CD4-positive, alpha-beta memory T cell (primary cell): ENCODE measurements at regions not wholly inside any gene's neighbourhood (a gene's known extent, or its start where the extent isn't known, plus 50 kb on each side); places are given as distances from the start of the nearest gene placed in this dataset.
"Not testable (repeated sequence)": the region's sequence is repeated elsewhere in the genome, so short reads cannot be mapped to it uniquely, and the experiment has no call there.

ENCODE experiments used
- CTCF ChIA-PET: fragments of 350-600 bp; sonication (Branson Sonifier 250); formaldehyde crosslinking; loops from one replicate; lab custom pipeline; 2021; ENCODE audit warnings: inconsistent platforms; ENCODE audit not compliant: partially characterized antibody; lab: Charles Lee
- POLR2A ChIA-PET: fragments of 350-600 bp; sonication (Branson Sonifier 250); formaldehyde crosslinking; loops from one replicate; lab custom pipeline; 2021; ENCODE audit not compliant: partially characterized antibody; lab: Charles Lee
- DNase-seq, 5 donors: peaks; one replicate each; pipeline versions ENCODE4 v3.0.0 to v3.0.0-alpha.2; 2020 to 2022; ENCODE audit warnings: mixed read lengths in 1 of 5
- H3K27ac ChIP-seq: one replicate; pipeline ENCODE4 v1.7.0; 2013; ENCODE audit warnings: low read depth, low read length
- H3K27me3 ChIP-seq: 2 replicates; pipeline ENCODE4 v1.7.0; 2013; ENCODE audit warnings: mild to moderate bottlenecking, low read length, moderate library complexity; ENCODE audit not compliant: insufficient read depth
- H3K36me3 ChIP-seq: 2 replicates; pipeline ENCODE4 v1.7.0; 2013; ENCODE audit warnings: mild to moderate bottlenecking, low read length, moderate library complexity; ENCODE audit not compliant: insufficient read depth
- H3K4me1 ChIP-seq: 2 replicates; pipeline ENCODE4 v1.7.0; 2013; ENCODE audit warnings: mild to moderate bottlenecking, low read length, moderate library complexity; ENCODE audit not compliant: insufficient read depth
- H3K4me3 ChIP-seq, 2 donors: one replicate each; pipeline ENCODE4 v1.7.0; 2013; ENCODE audit warnings: low read length in 2 of 2, mild to moderate bottlenecking in 1 of 2
- H3K9me3 ChIP-seq, 2 donors: one replicate each; pipeline ENCODE4 v1.7.0; 2013; ENCODE audit warnings: low read length in 2 of 2, control low read depth in 1 of 2; ENCODE audit not compliant: control insufficient read depth in 1 of 2
- H3K27ac Mint-ChIP-seq, 7 donors: one replicate each; pipeline ENCODE4 v1.8.0; 2020 to 2021; ENCODE audit warnings: mixed read lengths in 7 of 7, mild to moderate bottlenecking in 6 of 7, inconsistent platforms in 3 of 7, moderate library complexity in 3 of 7
- H3K27me3 Mint-ChIP-seq, 2 donors: one replicate each; pipeline ENCODE4 v1.8.0; 2020 to 2021; ENCODE audit warnings: mixed read lengths in 2 of 2
- H3K36me3 Mint-ChIP-seq, 2 donors: one replicate each; pipeline ENCODE4 v1.8.0; 2020 to 2021; ENCODE audit warnings: mixed read lengths in 2 of 2, inconsistent platforms in 1 of 2, mild to moderate bottlenecking in 1 of 2
- H3K4me1 Mint-ChIP-seq, 4 donors: one replicate each; pipeline ENCODE4 v1.8.0; 2020 to 2021; ENCODE audit warnings: mixed read lengths in 4 of 4, mild to moderate bottlenecking in 1 of 4
- H3K4me3 Mint-ChIP-seq, 8 donors: one replicate each; pipeline ENCODE4 v1.8.0; 2020 to 2021; ENCODE audit warnings: mixed read lengths in 8 of 8, mild to moderate bottlenecking in 7 of 8, moderate library complexity in 6 of 8, inconsistent platforms in 3 of 8
- H3K9me3 Mint-ChIP-seq, 8 donors: one replicate each; pipeline ENCODE4 v1.8.0; 2020 to 2021; ENCODE audit warnings: mixed read lengths in 8 of 8, mild to moderate bottlenecking in 5 of 8, inconsistent platforms in 3 of 8, moderate library complexity in 1 of 8
- intact Hi-C: fragments of 100-400 bp; cut with micrococcal nuclease; formaldehyde crosslinking; loops from one replicate; pipeline ENCODE4 v1.15.1; 2023

DNA sequence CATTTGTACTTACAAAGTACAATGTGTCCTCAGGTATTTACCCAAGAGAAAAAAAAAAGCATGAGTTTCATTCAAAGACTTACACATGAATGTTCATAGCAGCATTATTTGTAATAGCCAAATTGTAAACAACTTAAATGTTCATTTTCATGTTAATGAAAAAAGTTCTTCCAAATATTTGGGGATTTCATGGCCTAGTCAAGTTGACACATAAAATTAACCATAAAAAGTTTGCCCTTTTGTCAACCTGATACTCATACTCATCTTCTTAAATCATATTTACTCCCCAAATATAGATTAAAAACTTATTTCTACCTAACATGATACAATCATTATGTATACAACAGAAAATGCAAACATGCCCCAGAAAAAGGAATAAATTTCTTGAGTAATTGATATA, 112.5 kb upstream of the EMCN start:
- intact Hi-C loops, result no loop called here
- Histone ChIP-seq H3K27ac (no peak overlapping the region), H3K27me3 (no peaks in the 10 kb centered on the region), H3K36me3 (no peaks in the 10 kb centered on the region), H3K4me3 (no peak overlapping the region), H3K9me3 (no peaks in the 10 kb centered on the region), H3K4me1 (no peaks in the 10 kb centered on the region)
- Mint-ChIP-seq H3K27ac (no peak overlapping the region), H3K4me1 (no peaks in the 10 kb centered on the region), H3K9me3 (peaks cover 0 to 5% (median 0%) of the 10 kb centered on the region in 8 donors), H3K27me3 (no peaks in the 10 kb centered on the region), H3K4me3 (no peak overlapping the region), H3K36me3 (peaks cover 0 to 4% of the 10 kb centered on the region in 2 donors)
- no peak for DNase-seq
- POLR2A ChIA-PET, result no interaction called here
- CTCF ChIA-PET, result no interaction called here

DNA sequence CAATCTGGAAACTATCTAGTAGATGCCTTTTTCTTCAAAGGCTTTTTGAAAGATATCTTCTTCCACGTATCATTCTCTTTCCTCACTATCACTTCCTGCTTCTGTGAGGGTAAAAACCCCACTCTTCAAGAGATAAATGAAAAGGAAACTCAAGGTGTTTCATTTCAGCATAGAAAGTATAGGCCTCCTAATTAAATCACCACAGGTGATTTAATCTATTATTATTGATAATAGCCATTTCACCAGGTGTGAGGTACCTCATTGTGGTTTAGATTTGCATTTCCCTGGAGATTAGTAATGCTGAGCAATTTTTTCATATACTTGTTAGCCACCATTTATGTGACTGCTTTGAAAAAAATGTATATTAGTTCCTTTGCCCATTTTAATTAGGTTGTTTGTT, 92.0 kb upstream of the EMCN start:
- no peaks in the 10 kb centered on the region for H3K9me3 Mint-ChIP-seq
- no peak overlapping the region for H3K4me3 ChIP-seq
- no peaks in the 10 kb centered on the region for H3K9me3 ChIP-seq
- ChIA-PET CTCF (no interaction called here), POLR2A (no interaction called here)
- H3K27me3 Mint-ChIP-seq, result peaks cover 0 to 2% of the 10 kb centered on the region in 2 donors
- DNase-seq, result no peak
- H3K27ac ChIP-seq, result no peak overlapping the region
- H3K36me3 ChIP-seq, result no peaks in the 10 kb centered on the region
- no peaks in the 10 kb centered on the region for H3K4me1 ChIP-seq
- H3K27me3 ChIP-seq, result no peaks in the 10 kb centered on the region
- H3K27ac Mint-ChIP-seq, result no peak overlapping the region
- H3K36me3 Mint-ChIP-seq, result no peaks in the 10 kb centered on the region
- H3K4me1 Mint-ChIP-seq, result peaks cover 0 to 9% (median 3%) of the 10 kb centered on the region in 4 donors
- intact Hi-C loops, result no loop called here
- H3K4me3 Mint-ChIP-seq, result no peak overlapping the region

DNA sequence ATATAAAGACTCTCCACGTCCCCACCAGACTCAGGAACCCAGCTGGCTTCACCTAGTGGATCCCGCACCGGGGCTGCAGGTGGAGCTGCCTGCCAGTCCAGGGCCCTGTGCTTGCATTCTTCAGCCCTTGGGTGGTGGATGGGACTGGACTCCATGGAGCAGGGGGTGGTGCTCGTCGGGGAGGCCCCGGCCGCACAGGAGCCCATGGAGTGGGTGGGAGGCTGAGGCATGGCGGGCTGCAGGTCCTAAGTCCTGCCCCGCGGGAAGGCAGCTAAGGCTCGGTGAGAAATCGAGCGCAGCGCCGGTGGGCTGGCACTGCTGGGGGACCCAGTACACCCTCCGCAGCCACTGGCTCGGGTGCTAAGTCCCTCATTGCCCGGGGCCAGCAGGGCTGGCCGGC, 90.8 kb upstream of the EMCN start:
- CTCF ChIA-PET, result not testable (repeated sequence)

DNA sequence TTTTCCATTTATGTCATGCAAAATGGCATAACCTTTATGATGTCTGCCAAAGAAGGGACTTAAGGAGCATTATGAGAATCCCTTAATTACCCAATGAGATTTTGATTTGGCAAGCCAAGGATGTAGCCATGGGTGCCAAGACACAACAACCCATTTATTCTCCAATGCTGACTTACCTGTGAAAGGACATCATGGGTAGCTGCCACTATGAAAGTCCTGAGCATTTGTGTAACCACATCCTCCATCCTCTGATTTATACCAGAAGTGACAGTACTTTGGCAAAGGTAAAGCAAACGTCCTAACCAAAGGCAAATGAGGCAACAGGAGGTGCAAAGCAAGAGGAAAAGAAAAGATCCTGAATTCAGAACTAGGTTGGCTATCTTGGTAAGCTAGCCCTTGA, 87.3 kb upstream of the EMCN start:
- H3K4me3 Mint-ChIP-seq, result no peak overlapping the region
- no peaks in the 10 kb centered on the region for H3K27me3 ChIP-seq
- CTCF ChIA-PET, result no interaction called here

More for the DNA sequence above, 90.8 kb upstream of the EMCN start:
- H3K4me3 Mint-ChIP-seq, POLR2A ChIA-PET, H3K4me1 ChIP-seq, H3K27ac Mint-ChIP-seq, H3K27me3 ChIP-seq, H3K4me1 Mint-ChIP-seq, H3K9me3 Mint-ChIP-seq, H3K36me3 ChIP-seq, H3K36me3 Mint-ChIP-seq, DNase-seq, H3K4me3 ChIP-seq, H3K27me3 Mint-ChIP-seq, H3K27ac ChIP-seq, H3K9me3 ChIP-seq, intact Hi-C loops: not testable (repeated sequence)

DNA sequence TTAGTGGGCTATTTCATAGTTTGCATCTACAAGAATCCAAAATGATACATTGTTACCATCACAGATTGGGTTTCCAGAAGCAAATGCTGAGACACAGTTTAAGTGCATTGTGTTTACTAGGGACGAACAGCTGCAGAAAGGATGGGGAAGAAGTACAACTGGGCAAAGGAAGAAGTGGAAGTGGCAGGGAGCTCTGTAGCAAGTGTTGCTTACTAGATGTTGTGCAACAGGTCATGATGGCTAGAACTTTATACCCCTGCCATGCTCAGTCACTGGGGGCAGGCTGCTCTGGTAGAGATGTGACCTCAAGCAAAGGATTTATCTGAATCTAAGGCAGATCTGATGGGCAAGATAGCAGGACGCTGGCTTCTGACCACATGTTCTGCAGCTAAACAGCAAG, 76.1 kb upstream of the EMCN start:
- Mint-ChIP-seq H3K9me3 (peaks cover 0 to 3% (median 0%) of the 10 kb centered on the region in 8 donors), H3K4me3 (no peak overlapping the region), H3K27ac (no peak overlapping the region), H3K4me1 (no peaks in the 10 kb centered on the region), H3K27me3 (peaks cover 3 to 8% of the 10 kb centered on the region in 2 donors), H3K36me3 (no peaks in the 10 kb centered on the region)
- no peaks in the 10 kb centered on the region for H3K27me3 ChIP-seq
- H3K27ac ChIP-seq, result no peak overlapping the region
- no peak for DNase-seq
- H3K4me1 ChIP-seq, result no peaks in the 10 kb centered on the region
- intact Hi-C loops, result no loop called here
- ChIA-PET CTCF (no interaction called here), POLR2A (no interaction called here)
- no peaks in the 10 kb centered on the region for H3K9me3 ChIP-seq
- no peaks in the 10 kb centered on the region for H3K36me3 ChIP-seq
- no peak overlapping the region for H3K4me3 ChIP-seq

More for the DNA sequence above, 87.3 kb upstream of the EMCN start:
- Mint-ChIP-seq H3K9me3 (peaks cover 0 to 3% (median 0%) of the 10 kb centered on the region in 8 donors), H3K27ac (no peak overlapping the region), H3K36me3 (no peaks in the 10 kb centered on the region), H3K4me1 (peaks cover 0 to 7% (median 3%) of the 10 kb centered on the region in 4 donors), H3K27me3 (peaks cover 2 to 5% of the 10 kb centered on the region in 2 donors)
- H3K4me3 ChIP-seq, result no peak overlapping the region
- H3K4me1 ChIP-seq, result no peaks in the 10 kb centered on the region
- no peaks in the 10 kb centered on the region for H3K36me3 ChIP-seq
- no peak overlapping the region for H3K27ac ChIP-seq
- H3K9me3 ChIP-seq, result no peaks in the 10 kb centered on the region
- POLR2A ChIA-PET, result no interaction called here
- no peak for DNase-seq
- intact Hi-C loops, result no loop called here

DNA sequence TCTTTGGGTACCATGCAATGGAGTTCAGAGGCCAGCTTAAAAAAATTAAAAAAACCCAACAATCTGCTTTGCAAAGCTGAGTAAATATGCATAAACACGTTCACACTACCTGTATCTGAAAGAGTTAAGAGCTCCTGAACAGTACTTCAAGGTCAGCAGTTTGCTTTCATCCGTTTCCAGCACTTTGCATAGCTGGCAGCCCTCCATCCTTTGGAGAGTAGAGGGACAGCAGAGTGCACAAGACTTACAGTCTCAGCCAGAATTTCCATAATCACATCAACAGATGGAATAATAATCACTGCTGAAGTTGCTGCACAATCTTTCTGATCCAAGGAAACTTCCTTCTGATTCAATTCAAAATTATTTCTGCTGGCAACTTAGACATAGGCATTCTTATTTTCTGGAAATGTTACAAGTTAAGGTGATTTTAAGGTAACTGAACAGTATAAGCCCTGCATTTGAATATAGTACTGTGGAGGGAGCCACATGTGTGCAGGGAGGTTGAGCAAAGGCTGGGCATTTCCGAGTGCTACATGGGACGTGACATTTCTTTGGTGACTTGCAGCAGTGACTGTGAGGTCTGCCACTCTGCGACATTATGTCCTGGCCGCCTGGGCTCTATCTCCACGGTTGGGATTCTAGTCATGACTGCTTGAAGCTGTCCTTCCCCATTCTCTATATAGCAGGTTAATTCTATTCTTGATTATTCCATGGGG, 73.5 kb upstream of the EMCN start:
- H3K36me3 Mint-ChIP-seq, result no peaks in the 10 kb centered on the region
- Histone ChIP-seq H3K27ac (no peak overlapping the region), H3K27me3 (no peaks in the 10 kb centered on the region), H3K36me3 (no peaks in the 10 kb centered on the region), H3K9me3 (no peaks in the 10 kb centered on the region), H3K4me3 (no peak overlapping the region), H3K4me1 (no peaks in the 10 kb centered on the region)
- peaks cover 0 to 8% of the 10 kb centered on the region in 2 donors for H3K27me3 Mint-ChIP-seq
- no peaks in the 10 kb centered on the region for H3K4me1 Mint-ChIP-seq
- intact Hi-C loops, result no loop called here
- H3K9me3 Mint-ChIP-seq, result no peaks in the 10 kb centered on the region
- no peak overlapping the region for H3K27ac Mint-ChIP-seq
- no peak for DNase-seq
- POLR2A ChIA-PET, result no interaction called here
- CTCF ChIA-PET, result no interaction called here
- H3K4me3 Mint-ChIP-seq, result no peak overlapping the region

DNA sequence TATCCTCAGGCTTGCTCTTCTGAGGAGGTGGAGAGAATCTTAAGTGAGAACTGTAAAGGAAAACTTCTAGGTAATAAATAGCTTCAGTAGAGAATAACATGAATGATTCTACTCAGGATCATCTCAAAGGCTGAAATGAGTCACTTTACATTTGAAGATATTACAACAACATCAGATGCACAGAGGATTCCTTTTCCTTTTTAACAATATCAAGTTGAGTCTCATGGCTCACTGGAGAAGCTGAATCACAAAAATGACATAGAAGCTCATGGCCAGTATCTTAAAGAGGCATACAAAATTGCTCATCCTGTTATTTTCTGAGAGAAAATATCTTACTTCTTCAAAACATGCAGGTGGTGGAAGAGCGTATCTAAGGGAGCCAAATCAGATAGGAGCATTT, 72.5 kb upstream of the EMCN start:
- Mint-ChIP-seq H3K4me3 (no peak overlapping the region), H3K36me3 (no peaks in the 10 kb centered on the region), H3K4me1 (no peaks in the 10 kb centered on the region), H3K9me3 (no peaks in the 10 kb centered on the region), H3K27me3 (peaks cover 0 to 8% of the 10 kb centered on the region in 2 donors), H3K27ac (no peak overlapping the region)
- no peaks in the 10 kb centered on the region for H3K4me1 ChIP-seq
- no peaks in the 10 kb centered on the region for H3K27me3 ChIP-seq
- ChIA-PET POLR2A (no interaction called here), CTCF (no interaction called here)
- H3K36me3 ChIP-seq, result no peaks in the 10 kb centered on the region
- no peak for DNase-seq
- no peak overlapping the region for H3K27ac ChIP-seq
- no peak overlapping the region for H3K4me3 ChIP-seq
- no peaks in the 10 kb centered on the region for H3K9me3 ChIP-seq
- intact Hi-C loops, result no loop called here
